G401.6 (cell line): ENCODE measurements at regions not wholly inside any gene's neighbourhood (a gene's known extent, or its start where the extent isn't known, plus 50 kb on each side); places are given as distances from the start of the nearest gene placed in this dataset.

Source experiments
- FAIRE-seq: peaks from 2 replicates; lab custom pipeline; 2012; peaks lifted over from hg19 to GRCh38; lab: Jason Lieb, UNC

- FAIRE-seq, result no peak
Observed at GRCh38 chr12:60042835-60043234, 447.0 kb downstream of the SLC16A7 start.

- FAIRE-seq, result no peak
Observed at GRCh38 chr12:60043236-60043635, 447.4 kb downstream of the SLC16A7 start.

GRCh38 chr12:60052483-60052882 lies 456.7 kb downstream of the SLC16A7 start:
- FAIRE-seq, result no peak

GRCh38 chr12:60059180-60059579 lies 463.4 kb downstream of the SLC16A7 start:
- FAIRE-seq, result no peak

GRCh38 chr12:60066655-60067054 lies 470.8 kb downstream of the SLC16A7 start:
- FAIRE-seq, result no peak

GRCh38 chr12:60070552-60070951 lies 474.7 kb downstream of the SLC16A7 start:
- no peak for FAIRE-seq

GRCh38 chr12:60071759-60072191 lies 475.9 kb downstream of the SLC16A7 start:
- FAIRE-seq, result no peak

- FAIRE-seq, result no peak
Observed at GRCh38 chr12:60072911-60073310, 477.1 kb downstream of the SLC16A7 start.

- FAIRE-seq, result no peak
Observed at GRCh38 chr12:60075091-60075490, 479.3 kb downstream of the SLC16A7 start.

- no peak for FAIRE-seq
Observed at GRCh38 chr12:60078026-60078425, 482.2 kb downstream of the SLC16A7 start.

- FAIRE-seq, result no peak
Observed at GRCh38 chr12:60093428-60093827, 497.6 kb downstream of the SLC16A7 start.

GRCh38 chr12:60094436-60094835 lies 498.6 kb downstream of the SLC16A7 start:
- no peak for FAIRE-seq

GRCh38 chr12:60096727-60097126 lies 500.9 kb downstream of the SLC16A7 start:
- FAIRE-seq, result no peak

GRCh38 chr12:60100160-60100559 lies 504.3 kb downstream of the SLC16A7 start:
- no peak for FAIRE-seq

GRCh38 chr12:60100852-60101251 lies 505.0 kb downstream of the SLC16A7 start:
- no peak for FAIRE-seq

GRCh38 chr12:60101715-60102114 lies 505.9 kb downstream of the SLC16A7 start:
- no peak for FAIRE-seq

- no peak for FAIRE-seq
Observed at GRCh38 chr12:60106214-60106613, 510.4 kb downstream of the SLC16A7 start.

GRCh38 chr12:60107992-60108391 lies 512.2 kb downstream of the SLC16A7 start:
- no peak for FAIRE-seq

GRCh38 chr12:60112063-60112462 lies 516.2 kb downstream of the SLC16A7 start:
- FAIRE-seq, result no peak

GRCh38 chr12:60112763-60113162 lies 516.9 kb downstream of the SLC16A7 start:
- no peak for FAIRE-seq

GRCh38 chr12:60114169-60114568 lies 518.3 kb downstream of the SLC16A7 start:
- no peak for FAIRE-seq

- FAIRE-seq, result no peak
Observed at GRCh38 chr12:60119327-60119726, 523.5 kb downstream of the SLC16A7 start.

- no peak for FAIRE-seq
Observed at GRCh38 chr12:60120199-60120598, 524.4 kb downstream of the SLC16A7 start.

GRCh38 chr12:60123557-60123956 lies 527.7 kb downstream of the SLC16A7 start:
- no peak for FAIRE-seq

GRCh38 chr12:60137513-60137912 lies 541.7 kb downstream of the SLC16A7 start:
- no peak for FAIRE-seq
